Nephron progenitor cell (in vitro differentiated cells): ENCODE measurements at regions not wholly inside any gene's neighbourhood (a gene's known extent, or its start where the extent isn't known, plus 50 kb on each side); places are given as distances from the start of the nearest gene placed in this dataset.

Source experiments
- DNase-seq: peaks from one replicate; pipeline ENCODE4 v3.0.0; 2021
- H3K27ac Mint-ChIP-seq: 2 replicates; pipeline ENCODE4 v1.8.0; 2021; ENCODE audit warnings: mild to moderate bottlenecking, moderate library complexity, mixed read lengths
- H3K27me3 Mint-ChIP-seq: 2 replicates; pipeline ENCODE4 v1.8.0; 2021; ENCODE audit warnings: mild to moderate bottlenecking, low read depth, mixed read lengths; ENCODE audit not compliant: poor library complexity
- H3K36me3 Mint-ChIP-seq: 2 replicates; pipeline ENCODE4 v1.8.0; 2021; ENCODE audit warnings: low read depth, mixed read lengths
- H3K4me1 Mint-ChIP-seq: 2 replicates; pipeline ENCODE4 v1.8.0; 2021; ENCODE audit warnings: mixed read lengths
- H3K4me3 Mint-ChIP-seq: 2 replicates; pipeline ENCODE4 v1.8.0; 2021; ENCODE audit warnings: mild to moderate bottlenecking, moderate library complexity, mixed read lengths
- H3K9me3 Mint-ChIP-seq: 2 replicates; pipeline ENCODE4 v1.8.0; 2021; ENCODE audit warnings: mild to moderate bottlenecking, moderate library complexity, mixed read lengths
- TF ChIP-seq, protein P1 (sequence below): fragments of 200-600 bp; sonication (generic); IDR thresholded peaks from 2 replicates; pipeline ENCODE4 v1.5.0; 2021; ENCODE audit warnings: antibody characterized with exemption

DNA sequence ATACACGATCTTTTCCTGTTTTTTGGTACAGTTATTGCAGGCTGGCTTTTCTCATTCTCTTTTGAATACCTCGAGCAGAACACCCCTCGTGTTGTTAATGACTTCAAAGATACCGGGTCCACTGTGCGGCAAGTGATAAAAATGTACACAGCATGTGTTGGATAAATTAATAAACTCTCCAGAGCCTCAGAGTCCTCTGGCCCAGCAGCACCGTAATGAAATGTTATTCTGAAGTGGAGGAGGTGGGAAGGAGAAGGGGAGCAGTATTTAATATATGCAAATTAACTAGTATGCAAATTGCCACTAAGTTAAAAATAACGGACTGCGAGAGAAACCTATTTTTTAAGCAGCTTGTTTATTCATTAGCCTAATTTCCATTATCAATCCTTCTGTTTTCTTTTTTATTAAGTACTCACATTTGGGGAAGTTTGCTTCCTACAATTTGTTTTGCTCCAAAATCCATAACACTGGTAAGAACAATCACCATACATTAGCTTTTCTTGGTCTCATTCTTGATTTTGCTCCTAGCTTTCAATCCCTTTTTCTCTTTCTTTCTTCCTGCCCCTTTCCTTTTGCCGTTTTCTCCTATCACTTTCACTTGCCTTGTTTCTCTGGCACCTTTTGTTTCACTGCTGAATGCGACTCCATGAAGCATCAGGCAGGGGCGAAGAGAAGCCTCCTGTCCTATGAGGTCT, 462.3 kb upstream of the PPP2R3A start:
- peak overlapping the region; percentile 13 for H3K27ac Mint-ChIP-seq
- TF ChIP-seq, protein P1, sequence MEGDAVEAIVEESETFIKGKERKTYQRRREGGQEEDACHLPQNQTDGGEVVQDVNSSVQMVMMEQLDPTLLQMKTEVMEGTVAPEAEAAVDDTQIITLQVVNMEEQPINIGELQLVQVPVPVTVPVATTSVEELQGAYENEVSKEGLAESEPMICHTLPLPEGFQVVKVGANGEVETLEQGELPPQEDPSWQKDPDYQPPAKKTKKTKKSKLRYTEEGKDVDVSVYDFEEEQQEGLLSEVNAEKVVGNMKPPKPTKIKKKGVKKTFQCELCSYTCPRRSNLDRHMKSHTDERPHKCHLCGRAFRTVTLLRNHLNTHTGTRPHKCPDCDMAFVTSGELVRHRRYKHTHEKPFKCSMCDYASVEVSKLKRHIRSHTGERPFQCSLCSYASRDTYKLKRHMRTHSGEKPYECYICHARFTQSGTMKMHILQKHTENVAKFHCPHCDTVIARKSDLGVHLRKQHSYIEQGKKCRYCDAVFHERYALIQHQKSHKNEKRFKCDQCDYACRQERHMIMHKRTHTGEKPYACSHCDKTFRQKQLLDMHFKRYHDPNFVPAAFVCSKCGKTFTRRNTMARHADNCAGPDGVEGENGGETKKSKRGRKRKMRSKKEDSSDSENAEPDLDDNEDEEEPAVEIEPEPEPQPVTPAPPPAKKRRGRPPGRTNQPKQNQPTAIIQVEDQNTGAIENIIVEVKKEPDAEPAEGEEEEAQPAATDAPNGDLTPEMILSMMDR: no peak
- peaks cover 19% of the 10 kb centered on the region for H3K4me1 Mint-ChIP-seq
- H3K4me3 Mint-ChIP-seq: peak overlapping the region; percentile 56
- no peaks in the 10 kb centered on the region for H3K36me3 Mint-ChIP-seq
- peaks cover 7% of the 10 kb centered on the region for H3K27me3 Mint-ChIP-seq
- no peak for DNase-seq
- H3K9me3 Mint-ChIP-seq: peaks cover 7% of the 10 kb centered on the region

DNA sequence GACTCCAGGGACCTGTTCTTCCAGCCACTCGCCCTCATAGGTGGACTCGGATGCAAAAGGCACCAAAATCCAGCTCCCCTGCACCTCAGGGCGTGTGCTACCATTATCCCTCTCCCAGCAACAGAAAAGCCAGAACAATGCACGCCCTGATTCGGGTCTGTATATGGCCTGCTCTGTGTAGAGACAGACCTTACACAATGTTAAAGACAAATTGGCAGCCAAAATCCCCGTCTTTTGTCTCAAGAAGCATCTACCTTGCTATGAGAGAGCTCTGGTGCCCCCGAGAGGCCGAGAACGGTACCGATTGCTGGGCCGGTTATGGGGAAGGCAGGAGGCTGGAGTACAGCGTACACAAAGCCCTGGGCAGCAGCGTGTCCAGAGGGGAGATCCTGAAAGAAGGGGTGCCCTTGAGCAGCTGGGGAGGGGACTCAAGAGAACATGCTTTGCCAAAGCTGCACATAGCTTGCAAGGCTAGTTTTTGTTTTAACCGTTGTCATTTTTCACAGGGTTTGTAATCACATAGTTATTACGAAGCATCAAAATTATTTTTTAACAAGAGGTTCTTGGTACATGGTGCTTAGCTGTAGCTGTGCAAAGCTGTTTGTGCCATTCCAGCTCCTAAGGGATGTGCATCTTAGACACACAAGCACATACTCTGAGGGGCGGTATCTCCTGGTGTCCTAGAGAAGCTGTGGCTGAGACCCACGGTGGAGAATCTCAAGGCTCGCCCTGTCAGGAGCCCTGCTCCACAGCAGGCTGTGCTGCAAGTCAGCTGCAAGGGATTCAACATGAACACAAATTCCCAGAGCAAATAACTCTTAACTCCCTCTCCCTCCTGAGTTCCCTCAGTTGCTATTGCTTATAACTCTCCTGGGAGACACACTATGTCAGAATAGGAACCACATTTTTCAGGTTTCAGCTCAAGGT, 461.5 kb upstream of the PPP2R3A start:
- Mint-ChIP-seq H3K9me3 (peaks cover 15% of the 10 kb centered on the region), H3K4me1 (peaks cover 19% of the 10 kb centered on the region), H3K36me3 (peaks cover 7% of the 10 kb centered on the region), H3K4me3 (peak overlapping the region; percentile 56), H3K27ac (peak overlapping the region; percentile 13), H3K27me3 (peaks cover 4% of the 10 kb centered on the region)
- TF ChIP-seq, protein P1: peak; percentile 72
- peak; percentile 86 for DNase-seq

DNA sequence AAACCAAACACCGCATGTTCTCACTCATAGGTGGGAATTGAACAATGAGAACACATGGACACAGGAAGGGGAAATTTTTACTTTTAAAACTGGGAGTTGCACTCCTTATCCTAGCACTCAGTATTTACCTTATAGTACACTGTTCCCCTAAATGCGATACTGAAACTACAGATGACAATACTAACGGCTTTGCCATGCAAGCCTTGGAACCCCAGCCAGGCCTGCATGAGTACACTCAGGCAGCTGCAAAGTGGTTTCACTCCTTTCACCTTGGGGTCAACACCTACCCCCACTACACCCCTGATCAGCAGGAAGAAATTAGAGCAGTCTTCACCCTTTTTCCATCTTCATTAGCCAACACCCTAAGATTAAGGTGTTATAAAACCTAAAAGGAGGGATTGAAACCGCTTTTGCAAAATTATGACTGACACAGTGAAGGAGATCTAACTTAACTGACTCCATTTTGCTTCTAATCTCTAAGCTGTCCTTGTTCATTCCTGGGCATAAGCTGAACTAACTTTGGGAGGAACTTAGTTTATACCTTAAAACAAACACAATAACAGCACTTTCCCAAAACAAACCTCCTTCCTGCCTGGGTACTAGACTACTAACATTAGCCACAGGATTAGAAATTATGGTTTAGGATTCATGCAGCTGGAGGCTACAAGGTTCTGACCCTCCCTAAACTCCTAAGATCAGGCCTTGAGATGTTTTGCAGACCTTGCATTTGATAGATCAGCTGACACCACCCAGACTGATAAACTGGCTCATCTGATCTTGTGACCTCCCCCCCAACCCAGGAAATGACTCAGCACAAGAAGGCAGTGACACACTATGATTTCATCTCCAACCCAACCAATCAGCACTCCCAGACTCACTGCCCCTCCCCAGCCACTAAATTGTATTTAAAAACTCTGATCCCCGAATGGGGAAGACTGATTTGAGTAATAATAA, 452.1 kb upstream of the PPP2R3A start:
- peaks cover 28% of the 10 kb centered on the region for H3K9me3 Mint-ChIP-seq
- H3K4me3 Mint-ChIP-seq: no peak overlapping the region
- TF ChIP-seq, protein P1: no peak
- H3K36me3 Mint-ChIP-seq: peaks cover 9% of the 10 kb centered on the region
- peaks cover 9% of the 10 kb centered on the region for H3K4me1 Mint-ChIP-seq
- no peak overlapping the region for H3K27ac Mint-ChIP-seq
- no peak for DNase-seq
- peaks cover 8% of the 10 kb centered on the region for H3K27me3 Mint-ChIP-seq

DNA sequence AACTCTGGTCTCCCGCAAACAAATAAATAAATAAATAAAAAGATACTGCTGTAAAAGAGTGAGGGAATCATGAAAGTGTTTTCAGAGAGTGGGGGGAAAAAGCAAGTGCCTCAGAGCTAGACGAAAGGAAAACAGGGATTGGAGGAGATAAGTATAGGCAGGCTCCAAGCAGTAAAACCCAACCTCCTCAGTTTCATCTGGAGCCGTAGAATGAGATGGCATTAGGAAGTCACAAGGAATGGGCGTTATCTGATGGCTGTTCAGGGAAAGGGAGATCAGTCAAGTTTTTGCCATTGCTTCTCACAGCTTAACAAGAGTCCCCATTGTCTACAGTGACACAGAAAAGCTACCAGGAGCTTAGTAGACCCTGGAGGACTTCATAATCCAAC, 451.5 kb upstream of the PPP2R3A start:
- peak overlapping the region; percentile 50 for H3K27ac Mint-ChIP-seq
- no peak for DNase-seq
- H3K9me3 Mint-ChIP-seq: peaks cover 22% of the 10 kb centered on the region

DNA sequence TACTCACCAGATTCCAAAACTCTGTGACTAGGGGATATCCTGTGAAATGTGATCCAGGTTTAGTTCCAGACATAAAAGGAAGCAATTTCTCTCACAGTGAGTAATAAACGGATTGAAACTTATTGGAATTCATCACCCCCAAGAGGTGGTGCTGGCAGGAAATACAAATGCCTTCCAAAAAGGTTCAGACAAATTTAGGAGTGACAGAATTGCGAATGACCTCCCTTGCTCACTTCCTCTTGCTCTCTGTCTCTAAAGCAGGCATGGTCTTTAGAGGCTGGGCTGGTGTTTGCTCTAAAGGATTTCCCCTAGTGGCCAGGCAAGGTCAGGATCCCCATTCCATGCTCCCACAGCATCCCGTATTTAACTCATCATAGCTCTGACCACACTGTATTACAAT, 449.4 kb upstream of the PPP2R3A start:
- Mint-ChIP-seq H3K9me3 (peaks cover 11% of the 10 kb centered on the region), H3K27me3 (peaks cover 8% of the 10 kb centered on the region), H3K36me3 (no peaks in the 10 kb centered on the region), H3K4me3 (no peak overlapping the region), H3K27ac (no peak overlapping the region), H3K4me1 (peaks cover 9% of the 10 kb centered on the region)
- TF ChIP-seq, protein P1: peak; percentile 34
- DNase-seq: no peak

More for the DNA sequence above, 451.5 kb upstream of the PPP2R3A start:
- H3K27me3 Mint-ChIP-seq: peaks cover 8% of the 10 kb centered on the region
- H3K4me3 Mint-ChIP-seq: no peak overlapping the region
- TF ChIP-seq, protein P1: no peak
- peaks cover 2% of the 10 kb centered on the region for H3K36me3 Mint-ChIP-seq
- H3K4me1 Mint-ChIP-seq: peaks cover 9% of the 10 kb centered on the region
